ENCODE measurements at regions not wholly inside any gene's neighbourhood (a gene's known extent, or its start where the extent isn't known, plus 50 kb on each side); places are given as distances from the start of the nearest gene placed in this dataset.
"Not testable (repeated sequence)": the region's sequence is repeated elsewhere in the genome, so short reads cannot be mapped to it uniquely, and the experiment has no call there.

DNA sequence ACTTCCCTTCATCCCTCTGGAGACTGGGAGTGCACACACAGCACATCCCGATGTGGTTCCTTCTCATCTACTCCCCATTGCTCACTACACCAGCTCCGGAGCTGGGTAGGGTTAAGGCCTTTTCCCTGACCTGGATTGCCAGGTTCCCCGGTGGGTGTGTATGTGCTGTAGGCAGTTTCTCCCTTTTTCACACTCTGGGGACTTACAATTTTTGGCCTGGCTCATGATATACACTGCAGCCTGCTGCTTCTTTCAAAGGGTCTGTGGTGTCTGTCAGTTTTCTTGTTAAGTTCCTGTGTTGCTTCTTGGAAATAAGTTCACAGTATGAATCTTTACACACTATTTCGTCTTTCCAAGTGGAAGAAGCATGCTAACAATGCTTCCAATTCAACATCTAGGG, 405.5 kb downstream of the UTRN start:
- DNase-seq, result no peak

DNA sequence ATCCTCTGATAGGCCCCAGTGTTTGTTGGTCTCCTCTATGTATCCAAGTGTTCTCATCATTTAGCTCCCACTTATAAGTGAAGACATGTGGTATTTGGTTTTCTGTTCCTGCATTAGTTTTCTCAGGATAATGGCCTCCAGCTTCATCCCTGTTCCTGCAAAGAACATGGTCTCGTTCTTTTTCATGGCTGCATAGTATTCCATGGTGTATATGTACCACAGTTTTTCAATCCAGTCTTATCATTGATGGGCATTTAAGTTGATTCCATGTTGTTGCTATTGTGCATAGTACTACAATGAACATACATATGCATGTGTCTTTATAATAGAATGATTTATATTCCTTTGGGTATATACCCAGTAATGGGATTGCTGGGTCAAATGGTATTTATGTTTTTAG, 406.9 kb downstream of the UTRN start:
- DNase-seq, result not testable (repeated sequence)

DNA sequence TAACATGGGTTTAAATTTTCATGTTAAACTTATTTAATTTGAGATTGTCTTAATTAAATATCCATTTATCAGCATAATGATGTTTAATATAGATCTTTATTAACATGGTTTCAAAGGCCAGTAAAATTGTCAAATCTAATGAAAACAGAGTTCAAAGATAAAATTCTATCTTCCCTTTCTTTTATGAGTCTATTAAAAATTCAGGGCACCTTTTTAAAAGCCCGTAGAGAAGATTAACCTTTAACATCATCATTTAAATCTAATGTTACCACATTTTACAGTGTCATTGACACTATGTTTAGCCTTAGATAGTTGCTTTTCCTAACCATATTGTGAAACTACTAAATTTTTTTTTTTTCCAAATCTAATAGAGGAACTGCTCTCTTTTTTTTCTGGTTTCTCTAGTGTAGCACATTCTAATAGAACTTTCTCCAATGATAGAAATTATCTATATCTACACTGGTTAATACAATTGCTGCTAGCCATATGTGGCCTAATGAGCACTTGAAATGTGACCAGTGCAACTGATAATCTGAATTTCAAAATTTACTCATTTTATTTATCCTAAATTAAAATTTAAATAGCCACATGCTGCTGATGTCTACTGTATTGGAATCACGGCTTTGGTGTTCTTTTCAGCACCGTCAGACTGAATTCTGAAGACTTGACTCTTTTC, 410.9 kb downstream of the UTRN start:
- DNase-seq, result no peak

DNA sequence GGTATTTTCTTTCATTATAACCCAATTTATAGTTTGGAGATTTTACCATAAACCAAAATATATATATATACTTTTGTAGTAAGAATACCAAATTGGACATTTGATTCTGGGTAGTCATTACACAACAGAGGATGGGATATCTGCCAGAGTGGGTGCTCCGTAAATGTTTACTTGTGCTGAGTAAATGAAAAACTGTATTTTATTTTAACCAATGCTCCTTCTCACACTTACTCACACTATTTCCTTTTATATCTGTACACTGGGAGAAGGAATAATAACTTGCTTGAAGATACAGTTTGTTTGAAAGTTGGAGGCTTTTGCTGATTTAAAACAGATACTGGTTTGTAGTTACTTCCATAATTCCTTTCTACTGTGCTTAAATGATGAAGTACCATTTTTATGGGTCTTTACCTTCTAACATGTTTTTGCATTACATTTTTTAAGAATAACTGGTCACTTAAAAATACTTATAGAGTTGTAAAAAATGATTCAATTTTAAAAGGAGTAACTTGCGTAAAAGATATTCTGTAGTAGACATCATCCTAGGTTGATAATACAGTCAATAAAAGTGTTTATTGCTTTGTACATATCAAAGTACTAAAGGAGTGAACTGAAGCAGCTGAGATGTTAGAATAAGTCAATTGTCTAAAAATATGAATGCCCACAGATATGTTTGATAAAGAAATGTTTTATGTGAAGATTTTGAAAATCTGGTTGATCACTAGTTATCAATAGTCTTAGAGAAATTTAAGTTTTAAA, 411.7 kb downstream of the UTRN start:
- DNase-seq, result no peak

DNA sequence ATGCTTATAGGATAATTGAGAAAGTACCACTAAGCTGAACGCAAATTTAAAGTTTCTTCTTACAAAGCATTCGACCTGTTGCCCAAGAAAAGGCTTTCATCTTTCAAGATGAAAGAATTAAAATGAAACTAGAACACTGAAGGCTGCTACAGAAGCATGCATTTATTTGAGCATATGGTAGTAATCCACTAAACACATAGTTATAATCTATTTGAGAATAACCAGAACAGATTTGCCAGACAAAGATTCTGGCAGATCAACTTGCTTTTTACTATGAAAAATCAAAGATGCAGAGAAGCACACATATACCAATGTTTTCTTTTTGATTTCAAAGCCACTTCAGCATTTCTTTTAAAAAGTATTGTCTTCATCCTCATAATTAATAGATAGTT, 412.2 kb downstream of the UTRN start:
- DNase-seq, result no peak

DNA sequence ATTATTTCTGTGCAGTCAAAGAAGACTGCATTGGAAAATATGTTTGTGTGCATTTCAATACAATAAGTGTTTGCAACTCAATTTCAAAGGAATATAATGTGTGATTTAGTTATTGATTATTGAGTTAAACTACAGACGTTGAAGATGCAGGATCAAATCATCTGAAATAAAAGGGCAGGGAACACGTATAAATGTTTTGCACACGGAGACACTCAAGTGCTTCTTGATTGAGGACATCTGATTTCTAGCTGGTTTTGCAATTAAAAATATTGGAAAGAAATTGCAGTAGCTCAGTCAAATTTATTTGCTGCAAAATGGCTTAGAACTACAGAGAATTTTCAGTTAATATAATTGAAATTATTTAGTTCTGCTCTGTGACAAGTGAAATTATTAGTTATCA, 412.7 kb downstream of the UTRN start:
- no peak for DNase-seq

DNA sequence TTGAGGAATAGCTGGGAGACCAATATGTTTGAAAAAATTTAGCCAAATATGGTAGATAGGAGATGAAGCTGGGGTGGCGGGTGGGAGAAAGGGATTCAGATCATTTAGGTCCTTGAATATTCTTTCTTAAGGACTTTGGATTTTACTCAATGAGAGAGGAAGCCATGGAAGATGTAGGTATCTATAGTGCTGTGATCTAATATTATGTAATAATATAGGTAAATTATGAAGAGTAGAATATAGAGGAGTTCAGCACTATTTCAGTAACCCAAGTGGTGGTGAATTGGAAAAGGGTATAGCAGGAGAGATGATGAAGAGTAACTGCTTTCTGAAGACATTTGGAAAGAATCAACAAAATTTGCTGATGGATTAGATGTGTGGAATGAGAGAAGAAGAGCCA, 417.6 kb downstream of the UTRN start:
- DNase-seq, result no peak

DNA sequence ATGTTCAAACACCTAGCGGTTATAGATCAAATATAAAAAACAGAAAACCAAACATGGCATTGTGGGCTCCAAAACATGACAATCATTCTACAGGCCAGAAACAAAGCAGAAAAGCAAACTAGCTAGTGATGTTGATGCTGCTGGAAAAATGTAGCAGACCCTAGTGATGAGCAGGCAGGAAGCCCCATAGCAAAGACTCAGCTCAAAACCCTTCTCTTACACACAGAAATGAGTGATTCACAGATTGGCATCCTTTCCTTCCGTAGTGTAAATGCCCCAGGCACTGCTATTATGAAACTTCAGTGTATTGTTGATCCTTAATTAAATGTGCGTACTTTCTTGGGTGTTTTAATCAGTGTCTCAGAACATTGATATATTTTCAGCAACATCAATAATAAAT, 425.1 kb downstream of the UTRN start:
- no peak for DNase-seq

DNA sequence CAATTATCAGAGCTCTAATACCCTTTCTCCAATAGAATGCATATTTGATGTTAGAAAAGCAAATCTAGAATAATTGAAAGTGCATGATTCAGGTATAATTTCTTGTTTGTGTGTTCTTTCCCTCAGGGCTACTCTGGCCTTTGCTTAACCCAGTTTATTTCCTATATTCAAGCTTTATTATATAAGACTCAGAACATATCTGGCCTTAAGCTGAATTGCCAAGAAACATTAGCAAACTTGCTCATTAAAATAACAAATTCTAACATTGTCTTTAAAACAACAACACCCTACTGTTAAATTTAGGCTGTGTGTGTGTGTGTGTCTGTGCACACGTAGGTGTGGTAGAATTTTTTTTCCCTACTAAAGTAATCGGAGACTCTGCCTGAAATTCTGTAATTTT, 426.5 kb downstream of the UTRN start:
- DNase-seq, result no peak

DNA sequence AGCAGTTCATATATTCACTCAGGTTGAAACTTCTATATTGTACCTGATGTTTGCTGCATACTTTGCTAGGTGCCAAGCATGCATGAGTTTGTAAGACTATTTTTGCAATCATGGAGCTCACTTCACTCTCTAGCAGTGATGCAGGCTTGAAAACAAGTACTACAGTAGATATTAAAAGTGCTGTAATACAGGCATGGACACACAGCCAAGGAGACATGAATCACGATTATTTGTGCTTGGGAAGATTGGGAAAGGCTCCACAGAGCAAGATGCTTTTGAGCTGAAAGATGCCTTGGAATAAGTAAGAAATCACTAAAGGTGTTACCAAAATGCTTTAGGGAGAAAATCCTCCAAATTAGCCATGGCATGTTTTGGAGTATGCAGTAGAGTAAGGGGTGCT, 427.4 kb downstream of the UTRN start:
- no peak for DNase-seq

DNA sequence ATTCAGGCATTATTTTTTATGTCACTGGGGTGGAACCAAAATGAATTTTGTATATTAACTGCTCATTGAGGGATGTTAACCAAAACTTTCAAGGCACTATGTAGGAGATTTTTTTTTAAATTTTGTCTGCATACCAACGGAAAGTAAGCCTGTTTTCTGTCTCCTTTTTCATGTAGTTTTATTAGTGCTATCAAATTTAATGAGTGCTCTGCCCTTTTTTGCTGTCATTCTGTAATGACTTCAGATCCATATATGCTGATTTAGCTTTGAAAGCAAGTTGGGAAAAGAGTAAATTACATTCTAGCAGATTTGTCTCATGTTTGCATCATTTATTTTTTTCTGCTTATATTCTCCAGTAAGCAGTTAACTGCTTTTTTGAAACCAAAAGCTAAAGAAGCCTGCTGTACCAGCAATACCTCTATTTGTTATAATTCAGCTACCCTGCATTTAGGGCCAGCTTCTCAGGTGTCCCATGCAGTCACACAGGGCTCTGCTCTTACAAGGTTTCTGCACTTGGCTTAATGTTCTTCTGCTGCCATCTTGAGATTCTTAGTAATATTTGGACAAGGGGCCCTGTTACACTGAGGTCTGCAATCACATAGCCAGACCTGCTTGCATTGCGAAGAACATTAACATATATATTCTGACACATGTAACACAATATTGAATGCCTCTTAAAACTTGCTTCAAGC, 429.0 kb downstream of the UTRN start:
- no peak for DNase-seq

DNA sequence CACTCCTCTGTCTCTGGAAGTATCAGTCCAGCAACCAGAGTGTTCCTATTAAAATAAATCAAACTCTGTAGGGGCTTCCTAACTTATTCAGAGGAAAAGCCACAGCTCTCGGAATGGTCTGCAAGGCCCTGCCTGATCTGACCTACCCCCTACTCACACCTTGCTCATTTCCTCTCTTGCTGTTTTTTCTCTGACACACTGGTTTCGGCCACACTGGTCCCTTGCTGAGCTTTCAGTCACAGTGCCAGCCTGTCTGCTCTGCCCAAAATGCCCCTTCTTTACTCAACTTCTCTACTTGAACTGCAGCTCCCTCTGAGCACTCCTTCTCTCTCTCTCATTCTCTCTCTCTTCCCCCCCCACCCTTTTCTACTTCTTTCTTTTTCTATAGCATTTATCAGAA, 430.2 kb downstream of the UTRN start:
- no peak for DNase-seq

DNA sequence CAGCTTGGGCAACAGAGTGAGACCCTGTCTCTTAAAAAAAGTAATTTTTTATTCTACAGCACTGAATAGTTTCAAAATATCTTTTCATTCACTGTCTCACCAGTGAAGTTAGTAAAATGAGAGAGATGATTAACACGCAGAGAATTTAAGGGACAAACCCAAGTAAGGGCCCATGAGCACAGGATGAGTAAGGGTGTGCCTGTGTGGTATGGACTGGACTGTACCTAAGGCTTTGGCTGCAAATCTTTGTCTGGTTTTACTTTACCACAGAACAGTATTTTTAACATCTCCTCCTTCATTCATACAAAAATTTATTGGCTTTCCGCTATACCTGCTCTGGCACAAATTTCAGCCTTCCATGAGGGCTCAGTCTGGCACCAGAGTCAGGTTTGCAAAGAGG, 433.3 kb downstream of the UTRN start:
- no peak for DNase-seq

DNA sequence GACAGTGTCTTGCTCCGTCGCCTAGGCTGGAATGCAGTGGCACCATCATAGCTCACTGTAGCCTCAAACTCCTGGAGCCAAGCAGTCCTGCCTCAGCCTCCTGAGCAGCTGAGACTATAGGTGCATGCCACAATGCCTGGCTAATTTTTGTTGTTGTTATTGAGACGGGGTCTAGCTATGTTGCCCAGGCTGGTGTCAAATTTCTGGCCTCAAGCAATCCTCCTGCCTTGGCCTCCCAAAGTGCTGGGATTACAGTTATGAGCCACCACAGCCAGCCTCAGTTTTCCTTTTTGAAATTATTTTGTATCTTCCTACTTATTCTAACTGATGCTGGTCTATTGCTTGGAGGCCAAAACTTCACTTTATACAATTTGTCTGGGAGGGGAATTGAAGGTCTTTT, 436.1 kb downstream of the UTRN start:
- no peak for DNase-seq

DNA sequence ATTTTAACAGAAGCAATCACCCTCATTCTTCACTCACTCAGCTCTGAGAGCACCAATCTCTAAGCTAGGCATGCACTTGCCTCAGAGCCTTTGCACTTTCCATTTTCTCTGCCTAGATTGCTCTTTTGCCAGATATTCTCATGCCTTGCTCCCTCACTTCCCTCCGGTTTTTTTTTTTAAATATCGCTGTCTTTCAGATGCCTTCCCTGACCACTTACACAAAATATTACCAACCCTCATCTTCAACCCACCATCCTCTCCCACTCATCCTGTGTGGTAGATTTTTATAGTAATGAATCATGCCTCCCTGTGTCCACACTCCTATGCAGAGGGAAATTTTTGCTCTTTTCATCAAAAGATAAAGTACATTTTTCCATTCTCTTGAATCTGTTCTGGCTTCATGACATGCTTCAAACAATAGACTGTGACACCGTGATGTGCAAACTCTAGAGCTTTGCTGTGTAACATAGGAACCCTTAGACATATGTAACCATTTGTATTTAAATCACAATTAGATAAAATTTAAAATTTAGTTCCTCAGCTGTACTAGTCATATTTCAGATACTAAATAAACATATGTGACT, 437.1 kb downstream of the UTRN start:
- DNase-seq, result no peak

DNA sequence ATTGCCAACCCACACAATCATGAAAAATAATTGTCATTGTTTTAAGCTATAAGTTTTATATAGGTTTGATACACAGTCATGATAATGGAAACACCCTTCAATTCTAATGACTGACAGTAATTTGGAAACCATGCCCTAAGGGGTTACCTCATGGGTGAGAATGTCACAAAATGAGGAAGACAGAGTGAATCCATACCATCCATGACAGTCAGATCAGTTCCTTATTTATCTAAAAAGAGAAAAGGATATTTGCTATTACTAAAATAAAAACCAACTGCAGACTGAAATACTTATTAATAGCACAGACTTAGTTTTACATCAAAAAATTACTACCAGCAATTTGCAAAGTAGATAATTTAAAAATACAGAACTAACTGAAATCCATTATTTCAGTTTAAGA, 437.8 kb downstream of the UTRN start:
- DNase-seq, result no peak

DNA sequence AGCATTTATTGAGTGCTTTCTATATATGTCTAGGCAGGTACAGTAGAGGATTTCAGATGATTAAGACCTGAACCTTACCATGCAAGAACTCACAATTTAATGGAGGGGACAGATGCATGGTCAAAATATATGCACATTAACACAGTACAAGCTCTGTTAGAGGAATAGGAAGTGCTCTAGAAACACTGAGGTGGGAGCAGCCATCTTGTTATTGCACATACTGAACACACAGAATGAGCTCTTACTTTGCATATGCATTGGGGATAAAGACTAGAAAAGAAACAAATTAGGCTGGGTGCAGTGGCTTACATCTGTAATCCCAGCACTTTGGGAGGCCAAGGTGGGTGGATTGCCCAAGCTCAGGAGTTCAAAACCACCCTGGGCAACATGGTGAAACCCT, 438.3 kb downstream of the UTRN start:
- no peak for DNase-seq

DNA sequence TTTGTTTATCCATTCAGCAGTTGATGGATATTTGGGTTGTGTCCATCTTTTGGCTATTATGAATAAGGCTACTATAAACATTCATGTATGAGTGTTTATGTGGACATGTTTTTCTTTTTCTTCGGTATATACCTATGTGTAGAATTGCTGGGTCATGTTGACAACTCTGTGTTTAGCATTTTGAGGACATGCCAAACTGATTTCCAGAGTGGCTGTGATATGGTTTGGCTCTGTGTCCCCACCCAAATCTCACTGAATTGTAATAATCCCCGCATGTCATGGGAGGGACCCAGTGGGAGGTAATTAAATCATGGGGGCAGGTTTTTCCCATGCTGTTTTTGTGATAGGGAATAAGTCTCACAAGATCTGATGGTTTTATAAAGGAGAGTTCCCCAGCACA, 439.7 kb downstream of the UTRN start:
- no peak for DNase-seq

DNA sequence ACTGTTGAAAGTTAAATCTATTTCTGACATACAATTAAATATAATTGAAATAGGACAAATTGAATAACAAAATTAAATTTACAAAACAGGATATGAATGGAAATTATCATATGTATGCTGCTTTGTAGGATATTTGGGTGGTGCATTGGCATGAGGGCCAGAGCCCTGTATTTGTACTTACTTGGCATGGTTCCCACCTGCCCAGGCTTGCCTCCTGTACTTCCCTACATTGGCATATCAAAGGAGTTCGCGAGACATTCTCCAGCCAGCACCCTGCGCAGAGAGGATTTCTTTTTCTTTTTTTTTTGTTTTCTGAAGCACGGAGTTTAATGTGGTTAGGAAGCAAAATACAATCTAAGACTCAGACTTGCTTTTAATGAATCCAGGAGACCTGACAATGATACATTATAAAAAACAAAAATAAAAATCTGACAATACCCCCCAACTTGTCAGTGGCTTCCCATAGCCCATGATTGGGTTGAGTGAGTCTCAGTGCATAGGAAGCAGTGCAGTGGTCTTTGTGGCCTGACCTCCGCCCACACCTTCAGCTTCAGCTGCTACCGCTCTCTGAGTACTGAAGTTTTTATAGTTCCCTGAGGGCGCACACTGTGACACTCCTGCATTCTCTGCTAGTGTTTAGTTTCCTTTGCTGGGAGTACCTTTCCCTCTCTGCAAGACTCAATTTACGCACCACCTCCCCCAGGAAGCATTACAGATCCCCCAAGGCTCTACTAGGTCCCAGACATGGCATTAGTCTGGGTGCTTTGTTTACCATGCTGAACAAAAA, 440.8 kb downstream of the UTRN start:
- DNase-seq, result no peak

DNA sequence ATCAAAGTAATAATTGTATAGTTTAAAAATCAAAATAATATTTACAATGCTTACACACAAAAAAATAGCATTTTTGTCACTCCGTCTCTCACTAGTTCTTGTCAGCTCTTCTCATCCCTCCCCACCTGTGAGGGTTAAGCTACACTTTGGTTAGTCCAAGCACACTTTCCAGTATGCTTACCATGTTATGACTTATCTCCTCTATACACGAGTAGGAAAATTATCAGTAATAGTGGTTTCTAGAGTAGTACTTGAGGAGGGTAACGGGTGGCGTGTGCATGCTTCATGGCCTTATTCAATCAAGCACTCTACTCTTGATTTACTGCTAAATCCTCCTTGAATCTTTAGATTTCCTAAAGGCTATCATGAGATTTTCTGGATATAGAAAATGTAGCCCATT, 443.7 kb downstream of the UTRN start:
- no peak for DNase-seq

DNA sequence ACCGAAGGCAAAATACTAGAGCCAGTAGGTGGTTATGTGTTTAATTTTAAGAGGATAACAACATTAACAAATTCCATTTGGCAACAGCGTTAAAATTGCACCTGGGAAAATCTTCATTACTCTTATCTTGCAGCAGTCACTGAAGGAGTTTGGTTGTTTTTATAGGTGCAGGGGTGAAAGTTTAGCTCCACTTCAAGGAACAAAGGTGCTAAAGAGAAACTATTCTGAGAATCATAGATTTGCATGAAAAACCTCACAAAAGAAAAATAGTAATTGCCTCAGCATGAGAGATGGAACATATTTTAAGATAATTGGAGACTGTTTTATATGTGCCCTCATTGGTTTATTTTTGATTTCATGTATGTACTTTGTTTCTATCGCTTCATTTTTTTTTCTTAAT, 444.4 kb downstream of the UTRN start:
- no peak for DNase-seq

DNA sequence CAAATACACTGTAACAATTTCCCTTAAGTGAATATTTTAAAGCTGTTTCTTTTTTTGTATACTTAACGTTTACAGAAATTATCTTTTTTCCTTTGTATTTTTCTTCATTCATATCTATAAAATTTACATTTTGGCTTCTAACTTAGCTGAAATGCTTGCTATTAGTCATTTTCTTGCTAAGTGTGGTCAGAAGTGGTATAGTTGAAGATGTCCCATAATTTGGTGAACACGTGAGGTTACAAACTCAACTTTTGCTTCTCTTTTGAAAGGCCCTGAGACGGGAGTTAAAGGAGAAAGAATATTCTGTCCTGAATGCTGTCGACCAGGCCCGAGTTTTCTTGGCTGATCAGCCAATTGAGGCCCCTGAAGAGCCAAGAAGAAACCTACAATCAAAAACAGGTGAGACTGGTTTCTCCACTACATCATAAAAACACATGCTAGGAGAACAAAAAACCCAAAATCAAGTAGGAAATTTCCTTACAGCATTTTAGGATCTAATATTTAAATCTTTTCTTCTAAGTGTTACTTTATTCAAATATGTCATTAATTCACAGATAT, 445.0 kb downstream of the UTRN start:
- DNase-seq, result peak in 1 of 5 experiments; percentile 39

DNA sequence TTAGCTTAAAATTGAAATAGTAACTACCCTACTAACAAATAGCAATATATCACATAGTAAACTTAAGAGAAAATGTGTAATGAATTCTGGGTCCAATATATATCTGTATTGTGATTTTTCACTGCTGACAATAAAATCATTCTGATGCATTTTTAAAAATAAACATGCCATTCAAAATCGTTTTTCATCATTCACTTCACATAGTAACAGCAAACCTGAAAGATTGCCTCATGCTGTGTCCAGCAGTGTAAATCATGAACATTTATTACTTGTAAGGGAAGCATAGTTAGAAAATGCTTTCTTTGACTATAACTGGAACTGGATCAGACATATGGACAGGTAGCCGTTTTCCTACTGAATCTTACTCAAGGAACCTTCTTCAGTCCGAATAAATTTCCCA, 446.1 kb downstream of the UTRN start:
- DNase-seq, result no peak
